Lung (tissue), 11 donors: ENCODE measurements at regions not wholly inside any gene's neighbourhood (a gene's known extent, or its start where the extent isn't known, plus 50 kb on each side); places are given as distances from the start of the nearest gene placed in this dataset.

Experiments used
- ATAC-seq: fragments of 200-7000 bp; cut with Tn5 transposase; one replicate; pipeline ENCODE4 v1.9.1; 2020; ENCODE audit warnings: moderate number of reproducible peaks; ENCODE audit not compliant: insufficient read depth, low FRiP score
- DNase-seq, 3 donors: peaks; one replicate each; pipeline ENCODE4 v3.0.0-alpha.2; 2013 to 2017
- H3K27ac ChIP-seq, 2 donors: one replicate each; pipeline ENCODE4 v1.5.1; 2013; ENCODE audit warnings: mild to moderate bottlenecking in 2 of 2, moderate library complexity in 2 of 2, control low read depth in 1 of 2, inconsistent platforms in 1 of 2, low read depth in 1 of 2, low read length in 1 of 2
- H3K27me3 ChIP-seq, 3 donors: one replicate each; pipeline ENCODE4 v1.5.1; 2013; ENCODE audit warnings: low read length in 2 of 3; ENCODE audit not compliant: control insufficient read depth in 3 of 3, insufficient read depth in 3 of 3
- H3K36me3 ChIP-seq, 4 donors: one replicate each; pipeline ENCODE4 v1.5.1; 2013; ENCODE audit warnings: low read length in 4 of 4, mild to moderate bottlenecking in 1 of 4, moderate library complexity in 1 of 4; ENCODE audit not compliant: control insufficient read depth in 4 of 4, insufficient read depth in 4 of 4
- H3K4me1 ChIP-seq, 5 donors: one replicate each; pipeline ENCODE4 v1.5.1; 2013; ENCODE audit warnings: low read length in 5 of 5, mild to moderate bottlenecking in 2 of 5, moderate library complexity in 1 of 5; ENCODE audit not compliant: control insufficient read depth in 5 of 5, insufficient read depth in 5 of 5
- H3K4me3 ChIP-seq: one replicate; pipeline ENCODE4 v1.5.1; 2013; ENCODE audit warnings: mild to moderate bottlenecking, control low read depth, moderate library complexity
- H3K9ac ChIP-seq, 2 donors: one replicate each; pipeline ENCODE4 v1.5.1; 2013; ENCODE audit warnings: low read length in 2 of 2, control low read depth in 1 of 2; ENCODE audit not compliant: insufficient read depth in 1 of 2
- H3K9me3 ChIP-seq, 4 donors: one replicate each; pipeline ENCODE4 v1.5.1; 2013; ENCODE audit warnings: low read length in 3 of 4, mild to moderate bottlenecking in 1 of 4, moderate library complexity in 1 of 4; ENCODE audit not compliant: control insufficient read depth in 4 of 4, insufficient read depth in 3 of 4
- WGBS, 2 donors: extraction: QIAGEN DNeasy Blood & Tissue Kit; methylation state at CpG; one replicate each; pipeline ENCODE4 v1.1.7; 2013; 5-methylcytosine and 5-hydroxymethylcytosine counted together
- TF ChIP-seq, protein P1 (sequence below): IDR thresholded peaks from 2 replicates; pipeline ENCODE4 v1.5.1; 2012; ENCODE audit warnings: mild to moderate bottlenecking; ENCODE audit errors: control extremely low read depth, extremely low read depth
- donor health status: control.
- donor health status: control.
- donor health status: Bipolar disorder and iron deficiency.
- donor health status: healthy.
- donor health status: DM: yes; HTN: yes; CAD: no.

DNA sequence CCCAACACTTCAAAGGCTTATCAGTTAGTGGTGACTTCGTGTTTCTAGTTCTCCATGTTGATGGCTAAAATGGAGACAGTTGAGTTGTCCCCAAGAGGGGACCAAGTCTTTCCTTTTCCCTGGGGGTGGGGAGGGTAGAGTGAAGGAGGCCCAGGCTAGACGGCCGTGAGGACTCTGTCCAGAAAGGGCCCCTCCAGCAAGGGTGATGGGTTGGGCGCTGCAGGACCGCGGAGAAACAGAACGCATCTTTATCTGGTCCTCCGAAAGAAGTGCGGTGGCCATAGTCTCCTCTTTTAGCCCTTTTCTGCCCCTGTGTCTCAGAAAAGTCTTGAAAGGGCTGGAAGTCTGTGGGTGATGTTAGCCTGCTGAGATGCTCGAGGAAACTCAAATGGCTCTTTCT is 153.2 kb downstream of the GLI2 start:
- Histone ChIP-seq H3K27ac (no peak overlapping the region), H3K4me3 (no peak overlapping the region), H3K9me3 (peaks cover 0 to 2% (median 0%) of the 10 kb centered on the region in 4 donors), H3K9ac (no peak overlapping the region), H3K36me3 (peaks cover 0 to 12% (median 2%) of the 10 kb centered on the region in 4 donors), H3K4me1 (peaks cover 0 to 39% (median 17%) of the 10 kb centered on the region in 5 donors), H3K27me3 (peaks cover 0 to 4% (median 0%) of the 10 kb centered on the region in 3 donors)
- DNase-seq (no peak), ATAC-seq (no peak)
- 93 to 95% methylated on average over 10 of the region's 10 CpGs for WGBS, 2 donors
- TF ChIP-seq, protein P1, sequence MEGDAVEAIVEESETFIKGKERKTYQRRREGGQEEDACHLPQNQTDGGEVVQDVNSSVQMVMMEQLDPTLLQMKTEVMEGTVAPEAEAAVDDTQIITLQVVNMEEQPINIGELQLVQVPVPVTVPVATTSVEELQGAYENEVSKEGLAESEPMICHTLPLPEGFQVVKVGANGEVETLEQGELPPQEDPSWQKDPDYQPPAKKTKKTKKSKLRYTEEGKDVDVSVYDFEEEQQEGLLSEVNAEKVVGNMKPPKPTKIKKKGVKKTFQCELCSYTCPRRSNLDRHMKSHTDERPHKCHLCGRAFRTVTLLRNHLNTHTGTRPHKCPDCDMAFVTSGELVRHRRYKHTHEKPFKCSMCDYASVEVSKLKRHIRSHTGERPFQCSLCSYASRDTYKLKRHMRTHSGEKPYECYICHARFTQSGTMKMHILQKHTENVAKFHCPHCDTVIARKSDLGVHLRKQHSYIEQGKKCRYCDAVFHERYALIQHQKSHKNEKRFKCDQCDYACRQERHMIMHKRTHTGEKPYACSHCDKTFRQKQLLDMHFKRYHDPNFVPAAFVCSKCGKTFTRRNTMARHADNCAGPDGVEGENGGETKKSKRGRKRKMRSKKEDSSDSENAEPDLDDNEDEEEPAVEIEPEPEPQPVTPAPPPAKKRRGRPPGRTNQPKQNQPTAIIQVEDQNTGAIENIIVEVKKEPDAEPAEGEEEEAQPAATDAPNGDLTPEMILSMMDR, result no peak

DNA sequence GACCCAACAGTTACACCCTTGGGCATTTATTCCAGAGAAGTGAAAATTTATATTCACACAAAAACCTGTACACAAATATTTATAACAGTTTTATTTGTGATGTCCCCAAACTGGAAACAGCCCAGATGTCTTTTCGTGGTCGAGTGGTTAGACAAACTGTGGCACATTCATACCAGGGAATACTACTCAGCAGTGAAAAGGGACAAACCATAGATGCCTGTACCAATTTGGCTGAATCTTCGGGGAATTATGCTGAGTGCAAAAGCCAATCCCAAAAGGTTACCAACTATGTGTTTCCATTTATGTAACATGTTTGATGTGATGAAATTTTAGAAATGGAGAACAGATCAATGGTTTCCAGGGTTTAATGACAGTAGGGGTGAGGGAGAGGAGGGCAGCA is 154.3 kb downstream of the GLI2 start:
- ATAC-seq, result no peak
- H3K27ac ChIP-seq, result no peak overlapping the region
- no peak overlapping the region for H3K9ac ChIP-seq
- 89 to 94% methylated on average over 3 of the region's 3 CpGs for WGBS, 2 donors
- H3K27me3 ChIP-seq, result no peaks in the 10 kb centered on the region
- peaks cover 0 to 2% (median 0%) of the 10 kb centered on the region in 4 donors for H3K9me3 ChIP-seq
- DNase-seq, result no peak
- no peak overlapping the region for H3K4me3 ChIP-seq
- TF ChIP-seq, protein P1, result no peak
- peaks cover 0 to 12% (median 2%) of the 10 kb centered on the region in 4 donors for H3K36me3 ChIP-seq
- H3K4me1 ChIP-seq, result peaks cover 0 to 47% (median 15%) of the 10 kb centered on the region in 5 donors

DNA sequence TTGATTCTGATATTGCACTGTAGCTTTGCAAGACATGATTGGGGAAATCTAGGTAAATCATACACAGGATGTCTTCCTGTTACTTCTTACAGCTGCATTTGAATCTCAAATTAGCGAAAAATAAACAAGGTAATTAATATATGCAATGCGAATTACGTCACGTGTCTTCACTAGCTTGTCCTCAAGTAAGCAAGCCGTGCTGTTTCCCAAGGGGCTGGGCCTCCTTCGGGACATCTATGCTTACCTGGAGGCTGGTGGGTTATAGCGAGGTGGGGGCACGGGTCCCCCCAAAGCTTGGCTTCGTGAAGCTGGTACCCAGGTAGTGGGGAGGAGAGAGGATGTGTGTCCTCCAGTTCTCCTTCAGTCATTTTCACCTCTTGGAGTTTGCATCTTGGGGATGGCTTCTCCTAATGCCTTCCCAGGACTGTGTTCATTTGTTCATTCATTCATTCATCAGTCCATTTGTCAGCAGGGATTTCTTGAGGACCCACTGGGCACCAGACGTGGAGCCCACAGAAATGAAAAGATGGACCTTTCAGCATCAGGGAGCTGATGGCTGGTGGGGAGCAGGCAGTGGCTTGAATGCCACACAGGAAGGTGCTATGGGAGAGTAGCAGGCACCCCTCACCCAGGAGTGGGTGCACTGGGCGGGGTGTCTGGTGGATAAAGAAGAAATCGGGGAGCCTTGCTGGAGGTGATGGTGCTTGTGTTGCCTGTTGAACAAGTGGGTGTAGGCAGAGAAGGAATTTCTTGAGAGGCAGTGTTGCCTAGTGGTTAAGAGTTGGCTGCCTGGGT is 155.1 kb downstream of the GLI2 start:
- H3K27me3 ChIP-seq, result no peaks in the 10 kb centered on the region
- WGBS, 2 donors, result 90 to 92% methylated on average over 12 of the region's 12 CpGs
- DNase-seq (no peak), ATAC-seq (no peak)
- H3K4me3 ChIP-seq, result no peak overlapping the region
- no peak overlapping the region for H3K27ac ChIP-seq
- H3K9ac ChIP-seq, result no peak overlapping the region
- TF ChIP-seq, protein P1, result no peak
- H3K4me1 ChIP-seq, result peaks cover 0 to 43% (median 15%) of the 10 kb centered on the region in 5 donors
- peaks cover 0 to 2% (median 0%) of the 10 kb centered on the region in 4 donors for H3K9me3 ChIP-seq
- H3K36me3 ChIP-seq, result peaks cover 0 to 12% (median 2%) of the 10 kb centered on the region in 4 donors
